ENCODE measurements at regions not wholly inside any gene's neighbourhood (a gene's known extent, or its start where the extent isn't known, plus 50 kb on each side); places are given as distances from the start of the nearest gene placed in this dataset.

DNA sequence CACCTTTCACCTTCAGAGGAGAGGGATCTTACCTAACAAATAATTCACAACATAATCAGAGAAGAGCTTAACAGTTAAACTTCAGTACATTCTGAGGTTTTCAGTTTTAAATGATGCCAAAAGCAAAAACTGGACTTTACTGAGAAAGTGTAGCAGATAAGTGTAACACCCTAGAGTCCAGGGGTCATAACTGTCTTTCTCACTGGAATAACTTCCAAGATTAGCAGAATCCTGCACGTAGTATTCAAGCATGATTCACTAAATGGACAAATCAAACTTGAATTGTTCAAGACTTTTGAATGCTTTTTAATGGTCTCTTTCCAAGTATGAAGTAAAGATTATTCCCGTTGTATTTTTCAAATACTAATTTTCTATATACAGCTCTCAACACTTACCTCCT, 180.1 kb upstream of the NREP start:
- Histone ChIP-seq H3K36me3 (ENCODE audit: control insufficient read depth, insufficient read depth, low read length) (no peaks in the 10 kb centered on the region), H3K27me3 (ENCODE audit: control insufficient read depth, insufficient read depth, low read length) (no peaks in the 10 kb centered on the region), H3K4me3 (ENCODE audit: low read depth, low read length) (no peak overlapping the region)
- DNase-seq (ENCODE audit: low read depth) (no peak), FAIRE-seq (no peak)
- TF ChIP-seq, protein P1, sequence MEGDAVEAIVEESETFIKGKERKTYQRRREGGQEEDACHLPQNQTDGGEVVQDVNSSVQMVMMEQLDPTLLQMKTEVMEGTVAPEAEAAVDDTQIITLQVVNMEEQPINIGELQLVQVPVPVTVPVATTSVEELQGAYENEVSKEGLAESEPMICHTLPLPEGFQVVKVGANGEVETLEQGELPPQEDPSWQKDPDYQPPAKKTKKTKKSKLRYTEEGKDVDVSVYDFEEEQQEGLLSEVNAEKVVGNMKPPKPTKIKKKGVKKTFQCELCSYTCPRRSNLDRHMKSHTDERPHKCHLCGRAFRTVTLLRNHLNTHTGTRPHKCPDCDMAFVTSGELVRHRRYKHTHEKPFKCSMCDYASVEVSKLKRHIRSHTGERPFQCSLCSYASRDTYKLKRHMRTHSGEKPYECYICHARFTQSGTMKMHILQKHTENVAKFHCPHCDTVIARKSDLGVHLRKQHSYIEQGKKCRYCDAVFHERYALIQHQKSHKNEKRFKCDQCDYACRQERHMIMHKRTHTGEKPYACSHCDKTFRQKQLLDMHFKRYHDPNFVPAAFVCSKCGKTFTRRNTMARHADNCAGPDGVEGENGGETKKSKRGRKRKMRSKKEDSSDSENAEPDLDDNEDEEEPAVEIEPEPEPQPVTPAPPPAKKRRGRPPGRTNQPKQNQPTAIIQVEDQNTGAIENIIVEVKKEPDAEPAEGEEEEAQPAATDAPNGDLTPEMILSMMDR (IDR thresholded peaks at IDR 0.05; ENCODE audit: insufficient read depth, low read length, severe bottlenecking), result no peak

- TF ChIP-seq, protein P1 (IDR thresholded peaks at IDR 0.05; ENCODE audit: insufficient read depth, low read length, severe bottlenecking), result no peak
- no peak for FAIRE-seq
- Histone ChIP-seq H3K4me3 (ENCODE audit: low read depth, low read length) (no peak overlapping the region), H3K36me3 (ENCODE audit: control insufficient read depth, insufficient read depth, low read length) (no peaks in the 10 kb centered on the region), H3K27me3 (ENCODE audit: control insufficient read depth, insufficient read depth, low read length) (no peaks in the 10 kb centered on the region)
- peak; percentile 15 for DNase-seq (ENCODE audit: low read depth)
Observed at GRCh38 chr5:111935835-111936234, 178.8 kb upstream of the NREP start.

DNA sequence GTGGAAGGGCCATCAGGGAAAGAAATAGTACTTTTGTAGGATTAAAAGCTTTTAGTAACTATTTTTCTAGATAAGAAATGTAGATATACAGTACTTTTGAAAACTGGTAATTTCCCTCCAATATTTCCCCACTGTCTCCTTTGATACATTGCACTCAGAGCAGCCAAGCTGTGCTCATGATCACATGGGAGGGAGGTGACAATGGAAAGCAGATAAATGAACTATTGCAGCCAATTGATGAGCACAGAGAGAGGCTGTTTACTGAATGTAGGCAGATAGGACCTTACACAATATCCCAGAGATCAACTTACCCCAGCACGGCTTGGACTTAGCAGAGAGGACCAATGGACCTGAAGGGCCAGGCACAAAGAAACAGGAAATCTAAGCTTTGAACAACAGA, 178.0 kb upstream of the NREP start:
- FAIRE-seq, result no peak
- DNase-seq (ENCODE audit: low read depth), result no peak
- Histone ChIP-seq H3K4me3 (ENCODE audit: low read depth, low read length) (no peak overlapping the region), H3K27me3 (ENCODE audit: control insufficient read depth, insufficient read depth, low read length) (no peaks in the 10 kb centered on the region), H3K36me3 (ENCODE audit: control insufficient read depth, insufficient read depth, low read length) (no peaks in the 10 kb centered on the region)
- TF ChIP-seq, protein P1 (IDR thresholded peaks at IDR 0.05; ENCODE audit: insufficient read depth, low read length, severe bottlenecking), result no peak

GRCh38 chr5:111934511-111934910, 177.5 kb upstream of the NREP start:
- FAIRE-seq, result no peak
- Histone ChIP-seq H3K36me3 (ENCODE audit: control insufficient read depth, insufficient read depth, low read length) (no peaks in the 10 kb centered on the region), H3K27me3 (ENCODE audit: control insufficient read depth, insufficient read depth, low read length) (no peaks in the 10 kb centered on the region), H3K4me3 (ENCODE audit: low read depth, low read length) (no peak overlapping the region)
- no peak for DNase-seq (ENCODE audit: low read depth)
- TF ChIP-seq, protein P1 (IDR thresholded peaks at IDR 0.05; ENCODE audit: insufficient read depth, low read length, severe bottlenecking), result no peak

DNA sequence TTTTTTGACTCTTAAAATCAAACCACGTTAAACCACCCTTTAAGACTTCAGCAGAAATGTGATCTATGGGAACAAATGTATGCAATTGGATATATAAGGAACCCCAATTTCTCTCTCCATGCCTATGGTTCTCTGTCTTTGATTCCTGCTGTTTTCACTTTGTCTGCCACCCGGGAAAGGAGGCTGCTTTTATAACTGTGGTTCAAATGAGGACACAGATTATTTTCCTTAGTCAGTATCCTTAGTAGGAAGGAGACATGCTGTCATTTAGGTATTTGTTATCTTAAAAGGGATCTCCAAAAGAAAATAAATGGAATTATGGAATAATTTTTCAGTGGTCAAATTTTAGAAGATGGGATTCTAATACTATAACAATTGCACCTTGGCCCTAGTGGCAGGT, 176.1 kb upstream of the NREP start:
- FAIRE-seq (no peak), DNase-seq (ENCODE audit: low read depth) (no peak)
- H3K36me3 ChIP-seq (ENCODE audit: control insufficient read depth, insufficient read depth, low read length), result no peaks in the 10 kb centered on the region
- H3K27me3 ChIP-seq (ENCODE audit: control insufficient read depth, insufficient read depth, low read length), result no peaks in the 10 kb centered on the region
- H3K4me3 ChIP-seq (ENCODE audit: low read depth, low read length), result no peak overlapping the region
- TF ChIP-seq, protein P1 (IDR thresholded peaks at IDR 0.05; ENCODE audit: insufficient read depth, low read length, severe bottlenecking), result no peak

- no peak for FAIRE-seq
Observed at GRCh38 chr5:111932628-111933027, 175.6 kb upstream of the NREP start.

More at GRCh38 chr5:111932628-111933027, 175.6 kb upstream of the NREP start:
- TF ChIP-seq, protein P1 (IDR thresholded peaks at IDR 0.05; ENCODE audit: insufficient read depth, low read length, severe bottlenecking), result no peak
- Histone ChIP-seq H3K36me3 (ENCODE audit: control insufficient read depth, insufficient read depth, low read length) (no peaks in the 10 kb centered on the region), H3K27me3 (ENCODE audit: control insufficient read depth, insufficient read depth, low read length) (no peaks in the 10 kb centered on the region), H3K4me3 (ENCODE audit: low read depth, low read length) (no peak overlapping the region)
- peak; percentile 48 for DNase-seq (ENCODE audit: low read depth)
